Activated T-helper 1 cell treated with Interleukin-2 at 50 U/mL for 16 hours (primary cell): ENCODE measurements at regions not wholly inside any gene's neighbourhood (a gene's known extent, or its start where the extent isn't known, plus 50 kb on each side); places are given as distances from the start of the nearest gene placed in this dataset.

ENCODE experiments used
- DNase-seq: peaks from one replicate; pipeline ENCODE4 v3.0.0-alpha.2; 2020; ENCODE audit warnings: low read depth

DNA sequence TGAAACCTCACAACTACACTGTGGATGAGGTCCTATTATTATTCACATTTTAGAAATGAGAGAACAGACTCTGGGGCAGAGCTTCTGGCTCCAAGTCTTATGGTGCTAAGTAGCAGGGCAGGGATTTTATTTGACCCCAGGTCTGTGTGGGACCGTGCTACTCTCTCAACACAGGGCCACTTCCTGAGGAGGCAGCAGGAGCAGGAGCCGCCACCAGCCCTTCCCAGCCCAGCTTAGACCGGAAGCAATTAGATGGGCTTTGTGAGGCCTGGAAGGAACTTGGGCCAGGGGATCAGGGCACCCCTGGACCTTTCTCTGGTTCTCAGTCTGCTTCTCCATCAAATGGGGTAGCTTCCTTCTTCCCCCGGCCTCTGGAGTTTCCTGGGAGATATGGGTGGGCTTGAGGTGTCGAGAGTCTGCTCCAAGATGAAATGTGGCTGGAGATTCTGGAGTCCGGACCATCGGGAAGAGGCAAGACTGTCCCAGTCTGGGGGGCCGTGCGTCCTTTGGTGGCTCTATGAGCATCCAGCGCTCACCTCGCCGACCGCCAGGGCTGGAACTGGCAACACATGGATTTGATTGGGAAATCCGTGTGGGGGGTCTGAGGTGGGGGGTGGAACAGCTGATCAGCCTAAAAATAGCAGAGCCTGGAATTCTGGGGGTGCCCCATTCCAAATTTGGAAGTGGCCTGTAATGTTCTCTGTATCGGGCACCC is 136.8 kb downstream of the FOXD2 start:
- no peak for DNase-seq

- DNase-seq: no peak
Observed at GRCh38 chr1:47575855-47576757, 138.3 kb downstream of the FOXD2 start.

- no peak for DNase-seq
Observed at GRCh38 chr1:47576758-47577115, 138.9 kb downstream of the FOXD2 start.

DNA sequence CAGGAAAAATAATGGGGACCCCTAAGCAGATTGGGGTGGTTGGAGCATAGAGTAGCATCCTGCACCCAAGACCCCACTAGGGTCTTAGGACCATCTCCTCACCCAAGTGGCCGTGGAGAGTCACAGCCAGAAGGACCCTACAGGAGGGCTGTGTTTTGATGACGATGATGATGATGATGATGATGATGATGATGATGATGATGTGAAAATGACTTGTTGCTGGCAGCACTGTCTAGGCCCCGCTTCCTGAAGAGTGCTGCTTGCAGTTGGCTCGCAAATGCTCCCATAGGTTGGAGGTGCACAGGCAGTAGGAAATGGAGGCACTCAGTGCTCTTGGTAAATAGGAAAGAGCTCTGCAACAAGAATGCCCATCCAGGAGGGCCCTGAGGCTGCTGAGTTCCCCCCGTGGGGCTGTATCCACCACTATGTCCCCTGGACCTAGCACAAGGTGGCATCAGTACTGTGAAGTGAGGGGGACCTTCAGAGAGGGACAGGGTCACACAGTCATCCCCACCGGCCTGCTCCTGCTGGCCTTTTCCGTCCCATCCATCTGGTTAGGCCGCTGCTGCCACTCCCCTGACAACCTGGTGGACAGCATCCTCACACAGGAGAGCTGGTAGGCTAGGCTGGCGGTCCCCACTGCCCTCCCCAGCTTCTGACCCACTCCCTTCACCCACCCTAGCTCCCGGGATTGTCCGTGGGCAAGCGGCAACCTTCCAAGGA is 139.6 kb downstream of the FOXD2 start:
- no peak for DNase-seq

- no peak for DNase-seq
Observed at GRCh38 chr1:47578026-47578720, 140.3 kb downstream of the FOXD2 start.

DNA sequence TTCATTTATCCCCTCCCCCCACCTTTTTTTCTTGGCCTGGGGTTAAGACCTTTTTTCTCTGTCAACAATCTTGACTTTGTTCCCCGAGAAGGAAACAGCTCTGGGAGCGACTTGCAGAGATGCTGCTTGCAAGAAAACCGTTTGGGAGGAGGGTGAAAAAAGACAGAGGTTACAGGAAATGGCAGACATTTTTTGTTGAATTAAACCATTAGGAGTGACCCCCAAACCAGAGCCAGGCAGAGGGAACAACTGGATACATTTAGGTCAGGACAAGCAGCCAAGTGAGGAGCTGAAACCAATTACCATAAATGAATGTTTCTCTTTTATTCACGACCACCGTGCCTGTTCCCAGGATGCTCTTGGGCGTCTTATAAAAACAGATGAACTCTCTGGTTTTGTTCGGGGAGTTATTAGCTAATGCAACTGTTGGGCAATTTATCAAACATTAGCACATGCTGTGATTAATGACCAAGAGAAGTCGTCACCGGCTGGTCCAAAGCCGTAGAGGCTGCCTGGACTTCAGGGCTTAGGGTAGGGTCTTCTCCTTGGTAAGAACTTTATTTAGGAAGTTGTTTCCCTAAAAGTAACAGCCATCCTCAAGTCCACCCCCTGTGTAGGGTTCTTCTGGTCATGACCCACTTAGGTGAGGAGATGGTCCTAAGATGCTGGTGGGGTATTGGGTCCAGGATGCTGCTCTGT is 141.0 kb downstream of the FOXD2 start:
- DNase-seq: no peak

DNA sequence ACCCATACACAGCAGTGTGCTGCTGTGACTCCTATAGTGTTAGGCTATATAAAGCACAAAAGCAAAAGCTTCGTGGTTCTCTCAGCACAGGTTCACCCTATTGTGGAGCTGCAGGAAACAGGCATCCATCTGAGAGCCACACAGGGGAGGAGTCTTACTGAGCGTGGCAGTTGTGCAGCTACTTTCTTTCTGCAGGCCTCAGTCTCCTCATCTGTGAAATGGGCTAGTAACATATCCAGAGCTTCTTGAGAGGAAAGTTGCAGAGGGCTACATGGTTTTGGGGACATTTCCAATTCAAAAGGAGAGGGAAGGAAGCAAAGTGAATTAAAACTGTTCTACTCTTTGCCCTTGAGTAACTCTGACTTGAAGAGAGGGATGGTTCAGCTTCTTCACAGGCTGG is 142.0 kb downstream of the FOXD2 start:
- DNase-seq: no peak

DNA sequence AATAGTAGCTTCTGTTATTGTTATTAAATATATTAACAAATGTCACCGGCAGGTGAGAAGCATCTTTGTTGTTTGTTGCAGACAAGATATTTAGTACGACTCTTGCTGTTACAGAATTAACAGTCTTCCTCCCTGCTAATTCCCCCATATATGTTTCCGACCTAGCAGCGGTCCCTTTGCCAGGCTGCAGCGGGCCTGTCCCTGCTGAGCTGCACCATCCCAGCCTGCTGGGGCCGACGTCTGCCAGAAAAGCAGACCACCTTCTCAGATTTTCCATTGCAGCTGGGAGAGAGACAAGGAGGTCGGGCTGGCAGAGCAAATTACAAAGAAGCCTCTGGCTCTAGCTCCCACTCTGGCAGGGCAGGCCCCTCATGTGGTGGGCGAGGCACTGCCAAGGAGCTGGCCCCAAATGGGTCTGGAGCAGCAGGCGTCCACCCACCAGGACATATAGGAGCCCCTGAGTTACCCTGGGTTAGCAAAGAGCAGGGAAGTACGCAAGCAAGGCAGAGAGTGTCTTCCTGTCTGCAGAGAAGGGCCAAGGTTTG is 142.7 kb downstream of the FOXD2 start:
- DNase-seq: no peak

GRCh38 chr1:47582891-47583608 is 145.2 kb downstream of the FOXD2 start:
- DNase-seq: no peak

DNA sequence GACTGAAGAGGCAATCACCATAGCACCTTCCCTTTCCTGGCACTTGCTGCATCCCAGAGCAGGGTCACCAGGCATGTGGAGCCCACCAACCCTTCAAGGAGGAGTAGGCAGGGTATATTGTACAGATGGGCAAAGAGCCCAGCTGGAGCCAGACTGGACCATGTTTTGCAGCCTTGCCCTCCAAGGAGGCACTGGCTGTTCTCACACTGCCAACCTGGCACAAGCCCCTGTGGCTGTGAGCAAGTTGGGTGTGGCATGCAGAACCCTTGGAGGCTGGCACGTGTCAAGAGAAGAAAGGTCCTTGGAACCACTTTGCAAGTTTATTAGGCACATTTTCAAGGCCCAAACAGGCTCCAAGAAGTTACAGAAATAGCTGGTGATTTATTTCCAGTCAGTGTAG is 146.4 kb downstream of the FOXD2 start:
- DNase-seq: no peak

DNA sequence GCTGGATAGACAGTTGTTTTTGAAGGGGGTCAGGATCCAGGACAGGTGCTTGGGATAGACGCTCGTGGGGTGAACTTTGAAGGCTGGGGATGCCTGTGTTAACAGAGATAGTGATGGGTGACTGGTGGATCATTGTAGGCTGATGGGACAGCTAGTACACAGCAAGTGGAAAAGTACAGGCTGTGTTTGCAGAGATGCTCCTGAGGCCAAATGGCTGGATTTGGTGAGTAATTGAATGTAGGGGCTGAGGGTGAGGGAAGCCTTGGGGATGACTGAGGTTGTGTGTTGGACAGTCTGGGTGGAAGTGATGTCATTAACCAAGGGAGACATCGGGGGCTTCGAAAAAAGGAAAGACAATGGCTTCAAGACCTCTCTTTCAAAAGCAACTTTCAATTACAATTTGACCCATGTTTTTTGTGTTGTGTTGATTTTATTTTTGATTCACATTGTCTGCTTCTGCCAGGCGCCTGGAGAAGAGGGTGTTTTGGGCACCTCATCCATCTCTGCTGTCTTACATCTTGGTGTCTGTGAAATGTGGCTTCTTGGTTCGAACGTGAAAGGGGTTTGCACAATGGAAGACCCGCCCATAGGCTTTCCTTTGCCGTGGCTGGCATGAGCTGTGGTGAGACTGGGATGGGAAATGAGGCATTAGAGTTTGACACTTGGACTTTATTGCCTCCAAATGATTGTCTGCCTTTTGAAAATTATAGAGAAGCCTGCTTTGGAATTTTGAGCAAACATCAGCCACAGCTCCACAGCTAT is 147.5 kb downstream of the FOXD2 start:
- DNase-seq: no peak

GRCh38 chr1:47587891-47588582 is 150.2 kb downstream of the FOXD2 start:
- no peak for DNase-seq

DNA sequence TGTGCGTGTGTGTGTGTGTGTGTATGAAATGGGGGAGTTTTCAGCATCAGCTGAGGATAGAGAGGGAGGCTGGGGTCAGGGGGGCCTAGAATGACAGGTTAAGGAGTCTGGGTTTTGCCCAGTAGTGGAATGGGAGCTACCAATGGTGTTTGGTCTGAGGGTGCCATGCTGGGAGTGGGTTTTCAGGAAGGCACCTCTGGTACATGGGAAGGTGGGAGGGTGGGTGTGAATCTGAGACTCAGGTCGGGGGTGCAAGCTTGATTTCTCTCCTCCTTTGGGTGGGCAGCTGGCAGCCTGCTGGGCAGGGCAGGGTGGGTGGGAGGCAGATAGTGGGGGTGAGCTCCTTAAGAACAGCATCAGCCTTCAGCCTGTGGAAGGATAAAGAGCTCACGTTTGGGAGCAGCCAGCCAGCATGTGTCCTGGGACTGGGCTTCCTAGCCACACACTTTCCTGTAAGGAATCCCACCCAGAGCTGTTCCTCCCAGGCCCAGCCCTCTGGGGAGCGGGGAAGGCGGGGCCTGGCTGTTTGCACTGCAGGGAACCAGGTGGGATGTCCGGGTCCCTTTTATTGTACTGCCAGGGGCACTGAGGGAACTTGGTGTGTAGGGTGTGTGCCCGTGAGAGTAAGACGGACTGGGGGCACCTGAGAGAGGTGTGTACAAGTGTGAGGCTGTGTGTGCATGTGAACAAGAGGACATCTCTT is 152.8 kb downstream of the FOXD2 start:
- DNase-seq: no peak

DNA sequence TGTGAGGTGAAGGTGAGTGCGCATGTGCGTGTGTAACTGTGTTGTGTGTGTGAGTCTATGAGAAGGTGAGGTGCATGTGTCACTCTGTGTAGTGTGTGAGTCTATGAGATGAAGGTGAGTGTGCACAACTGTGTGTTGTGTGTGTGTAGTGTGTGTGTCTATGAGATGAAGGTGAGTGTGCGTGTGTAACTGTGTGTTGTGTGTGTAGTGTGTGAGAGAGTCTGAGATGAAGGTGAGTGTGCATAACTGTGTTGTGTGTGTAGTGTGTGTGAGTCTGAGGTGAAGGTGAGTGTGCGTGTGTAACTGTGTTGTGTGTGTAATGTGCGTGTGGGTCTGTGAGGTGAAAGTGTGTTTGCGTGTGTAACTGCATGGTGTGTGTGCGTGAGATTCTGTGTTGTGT is 154.0 kb downstream of the FOXD2 start:
- DNase-seq: no peak

DNA sequence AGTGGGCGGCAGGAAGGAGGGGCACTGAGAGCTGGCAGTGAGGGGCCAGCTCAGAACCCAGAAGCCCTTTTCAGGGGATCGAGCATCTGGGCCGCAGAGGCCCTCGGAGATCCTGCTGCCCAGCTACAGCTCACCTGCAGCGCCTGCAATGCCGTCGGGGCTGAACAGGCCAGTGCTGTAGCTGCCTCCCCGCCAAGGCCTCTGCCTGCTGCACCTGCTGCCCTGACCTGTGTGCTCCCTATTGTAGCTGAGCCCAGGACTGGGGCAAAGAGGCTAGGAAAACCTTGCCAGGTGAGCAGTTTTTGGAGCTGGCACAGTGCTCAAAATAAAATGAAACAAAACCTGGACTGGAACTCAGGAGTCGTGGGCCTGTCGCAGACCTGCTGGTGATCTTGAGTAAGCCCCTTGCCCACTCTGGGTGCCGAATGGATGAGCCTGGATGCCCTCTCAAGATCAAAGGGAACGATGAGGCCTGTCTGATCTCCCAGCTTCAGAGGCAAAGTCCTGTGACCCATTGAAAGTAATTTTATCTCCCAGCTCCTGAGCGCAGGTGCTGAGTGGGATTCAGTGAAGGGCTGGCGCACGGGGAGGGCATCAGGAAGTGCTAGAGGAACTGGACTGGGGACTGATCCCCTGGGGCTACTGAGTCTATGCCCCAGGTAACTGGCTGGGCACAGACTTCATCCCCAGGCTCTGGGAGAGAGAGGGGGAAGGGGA is 154.6 kb downstream of the FOXD2 start:
- no peak for DNase-seq

DNA sequence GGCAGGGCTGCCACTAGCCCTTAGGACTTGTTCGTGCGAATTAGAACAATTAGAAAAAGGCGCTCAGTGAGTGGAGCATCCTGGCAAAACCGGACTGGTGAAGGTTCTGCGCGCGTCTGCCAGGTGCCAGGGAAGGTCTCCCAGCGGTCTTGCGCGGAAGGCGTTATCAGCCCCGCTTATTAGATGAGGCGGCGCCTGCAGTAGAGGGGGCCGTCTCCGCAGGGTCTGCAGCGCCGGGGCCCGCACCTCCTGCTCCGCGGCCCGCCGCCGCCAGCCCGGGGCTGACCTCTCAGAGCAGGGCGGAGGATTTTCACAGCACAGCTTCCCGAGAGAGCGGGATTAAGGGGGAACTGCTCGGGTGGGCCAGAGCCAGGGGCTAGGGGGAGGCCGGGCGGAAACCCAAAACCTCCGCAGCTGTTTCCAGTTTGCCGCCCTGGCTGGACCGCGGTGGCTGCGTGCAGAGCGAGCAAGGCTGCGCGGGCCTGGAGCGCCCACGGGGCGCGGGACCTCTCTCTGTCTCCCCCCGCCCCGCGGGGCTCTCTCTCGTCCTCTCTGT is 155.2 kb downstream of the FOXD2 start:
- no peak for DNase-seq

GRCh38 chr1:47593598-47594285 is 155.9 kb downstream of the FOXD2 start:
- DNase-seq: no peak
